ENCODE measurements at regions not wholly inside any gene's neighbourhood (a gene's known extent, or its start where the extent isn't known, plus 50 kb on each side); places are given as distances from the start of the nearest gene placed in this dataset.
"Not testable (repeated sequence)": the region's sequence is repeated elsewhere in the genome, so short reads cannot be mapped to it uniquely, and the experiment has no call there.

- no peak for DNase-seq (ENCODE audit: low spot score)
- no peak for ATAC-seq (ENCODE audit: low FRiP score)
- TF ChIP-seq CTCF (IDR thresholded peaks at IDR 0.05) = no peak
These were observed 488.7 kb upstream of the CCNG1 start for GRCh38 chr5:162948677-162949076.

- no peak for DNase-seq (ENCODE audit: low spot score)
- TF ChIP-seq CTCF (IDR thresholded peaks at IDR 0.05) = no peak
- ATAC-seq (ENCODE audit: low FRiP score) = no peak
These were observed 480.8 kb upstream of the CCNG1 start for GRCh38 chr5:162956570-162956969.

- not testable (repeated sequence) for ATAC-seq (ENCODE audit: low FRiP score); DNase-seq (ENCODE audit: low spot score)
These were observed 473.3 kb upstream of the CCNG1 start for GRCh38 chr5:162964144-162964543.

- no peak for TF ChIP-seq CTCF (IDR thresholded peaks at IDR 0.05)
- no peak for DNase-seq (ENCODE audit: low spot score)
- no peak for ATAC-seq (ENCODE audit: low FRiP score)
These were observed 447.3 kb upstream of the CCNG1 start for GRCh38 chr5:162990063-162990462.

- TF ChIP-seq CTCF (IDR thresholded peaks at IDR 0.05) = no peak
- no peak for ATAC-seq (ENCODE audit: low FRiP score)
- no peak for DNase-seq (ENCODE audit: low spot score)
These were observed 446.4 kb upstream of the CCNG1 start for GRCh38 chr5:162990856-162991497.

GRCh38 chr5:162995568-162995967 is 441.8 kb upstream of the CCNG1 start:
- no peak for DNase-seq (ENCODE audit: low spot score)
- TF ChIP-seq CTCF (IDR thresholded peaks at IDR 0.05) = no peak
- no peak for ATAC-seq (ENCODE audit: low FRiP score)

GRCh38 chr5:162996053-162996452 is 441.3 kb upstream of the CCNG1 start:
- no peak for DNase-seq (ENCODE audit: low spot score)
- ATAC-seq (ENCODE audit: low FRiP score) = no peak
- no peak for TF ChIP-seq CTCF (IDR thresholded peaks at IDR 0.05)
